Cardiac fibroblast (primary cell): ENCODE measurements at regions not wholly inside any gene's neighbourhood (a gene's known extent, or its start where the extent isn't known, plus 50 kb on each side); places are given as distances from the start of the nearest gene placed in this dataset.

Experiments
- DNase-seq, 2 donors: peaks; one replicate each; pipeline versions ENCODE4 v3.0.0 to v3.0.0-alpha.2; 2010; ENCODE audit warnings: low read depth in 2 of 2
- H3K4me3 ChIP-seq, 2 donors: replicated peaks in 1 of 2; 1 replicate in 1 of 2; 2 replicates in 1 of 2; pipeline ENCODE4 v1.5.1; 2011; ENCODE audit warnings: low read depth in 2 of 2, low read length in 2 of 2, mild to moderate bottlenecking in 2 of 2, moderate library complexity in 1 of 2
- TF ChIP-seq, protein P1 (sequence below): IDR thresholded peaks from one replicate; pipeline ENCODE4 v1.5.1; 2011; ENCODE audit warnings: low read depth, mild to moderate bottlenecking, low read length, inconsistent platforms

DNA sequence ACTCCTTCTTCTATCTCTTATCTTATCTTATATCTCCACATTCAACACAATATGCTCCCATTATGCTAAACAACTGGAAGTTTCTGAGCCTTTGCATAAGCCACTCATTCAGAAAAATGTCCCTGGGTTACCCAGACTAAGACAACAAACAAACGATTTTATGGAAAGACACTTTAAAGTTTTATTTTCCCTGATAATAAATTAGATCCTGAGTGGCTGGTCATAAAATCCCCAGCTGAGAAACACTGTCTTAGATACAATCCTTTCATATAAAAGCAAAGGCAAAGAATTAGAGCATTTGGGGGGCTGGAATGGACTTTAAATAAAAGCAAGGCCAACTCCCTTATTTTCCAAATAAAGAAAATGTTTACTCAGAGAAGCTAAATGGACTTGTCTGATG is 322.3 kb downstream of the GBE1 start:
- DNase-seq: no peak
- TF ChIP-seq, protein P1, sequence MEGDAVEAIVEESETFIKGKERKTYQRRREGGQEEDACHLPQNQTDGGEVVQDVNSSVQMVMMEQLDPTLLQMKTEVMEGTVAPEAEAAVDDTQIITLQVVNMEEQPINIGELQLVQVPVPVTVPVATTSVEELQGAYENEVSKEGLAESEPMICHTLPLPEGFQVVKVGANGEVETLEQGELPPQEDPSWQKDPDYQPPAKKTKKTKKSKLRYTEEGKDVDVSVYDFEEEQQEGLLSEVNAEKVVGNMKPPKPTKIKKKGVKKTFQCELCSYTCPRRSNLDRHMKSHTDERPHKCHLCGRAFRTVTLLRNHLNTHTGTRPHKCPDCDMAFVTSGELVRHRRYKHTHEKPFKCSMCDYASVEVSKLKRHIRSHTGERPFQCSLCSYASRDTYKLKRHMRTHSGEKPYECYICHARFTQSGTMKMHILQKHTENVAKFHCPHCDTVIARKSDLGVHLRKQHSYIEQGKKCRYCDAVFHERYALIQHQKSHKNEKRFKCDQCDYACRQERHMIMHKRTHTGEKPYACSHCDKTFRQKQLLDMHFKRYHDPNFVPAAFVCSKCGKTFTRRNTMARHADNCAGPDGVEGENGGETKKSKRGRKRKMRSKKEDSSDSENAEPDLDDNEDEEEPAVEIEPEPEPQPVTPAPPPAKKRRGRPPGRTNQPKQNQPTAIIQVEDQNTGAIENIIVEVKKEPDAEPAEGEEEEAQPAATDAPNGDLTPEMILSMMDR: no peak
- no peak overlapping the region for H3K4me3 ChIP-seq

DNA sequence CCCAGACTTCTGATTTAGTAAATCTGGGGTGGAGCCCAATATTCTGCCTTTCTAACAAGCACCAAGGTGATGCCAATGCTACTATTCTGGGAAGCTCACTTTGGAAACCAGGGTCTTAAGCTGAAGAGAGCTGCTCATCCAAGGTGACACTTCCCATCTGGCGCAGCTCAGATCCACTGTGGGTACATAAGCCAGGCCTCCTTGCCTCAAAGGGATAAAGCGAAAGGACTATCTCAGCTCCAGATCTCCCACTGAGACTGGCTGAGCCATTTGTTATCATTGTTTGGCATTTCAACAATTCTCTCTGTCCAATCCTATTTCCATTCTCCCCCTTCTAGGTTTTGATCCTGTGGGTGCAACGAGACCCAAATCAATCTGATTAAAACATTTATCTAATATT is 323.8 kb downstream of the GBE1 start:
- TF ChIP-seq, protein P1: no peak
- no peak overlapping the region for H3K4me3 ChIP-seq

DNA sequence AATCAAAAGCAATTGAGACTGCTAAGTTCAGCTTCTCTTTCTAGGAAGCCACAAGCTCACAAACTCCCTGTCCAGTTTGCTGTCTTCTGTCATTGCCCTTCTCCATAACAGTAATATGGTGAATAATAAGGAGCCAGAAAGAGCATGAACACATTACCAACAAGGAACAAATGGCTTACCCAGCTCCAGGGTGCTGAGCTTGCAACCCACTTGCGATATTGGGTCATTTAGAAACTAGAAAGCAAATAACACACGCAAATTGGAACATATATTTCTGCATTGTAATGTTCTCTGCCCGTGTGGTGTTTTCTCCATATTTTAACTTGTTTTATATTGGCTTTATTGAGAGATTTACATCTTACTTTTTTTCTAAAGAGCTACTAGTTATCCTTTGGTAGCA is 325.3 kb downstream of the GBE1 start:
- no peak for DNase-seq
- no peak overlapping the region for H3K4me3 ChIP-seq
- TF ChIP-seq, protein P1: no peak

More for the DNA sequence above, 323.8 kb downstream of the GBE1 start:
- DNase-seq: no peak

DNA sequence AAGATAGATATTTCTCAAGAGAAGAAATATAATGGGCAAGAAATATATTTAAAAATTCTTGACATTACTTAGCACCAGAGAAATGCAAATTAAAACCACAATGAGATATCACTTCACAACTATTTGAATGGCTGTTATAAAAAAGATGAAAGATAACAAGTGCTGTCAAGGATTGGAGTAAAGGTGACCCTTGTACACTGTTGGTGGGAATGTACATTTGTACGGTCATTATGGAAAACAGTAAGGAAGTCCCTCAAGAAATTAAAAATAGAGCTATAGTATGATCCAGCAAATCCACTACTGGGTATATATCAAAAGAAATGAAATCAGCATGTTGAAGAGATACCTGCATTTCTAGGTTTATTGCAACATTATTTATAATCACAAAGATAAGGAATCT is 326.4 kb downstream of the GBE1 start:
- no peak overlapping the region for H3K4me3 ChIP-seq
- DNase-seq: no peak
- TF ChIP-seq, protein P1: no peak

DNA sequence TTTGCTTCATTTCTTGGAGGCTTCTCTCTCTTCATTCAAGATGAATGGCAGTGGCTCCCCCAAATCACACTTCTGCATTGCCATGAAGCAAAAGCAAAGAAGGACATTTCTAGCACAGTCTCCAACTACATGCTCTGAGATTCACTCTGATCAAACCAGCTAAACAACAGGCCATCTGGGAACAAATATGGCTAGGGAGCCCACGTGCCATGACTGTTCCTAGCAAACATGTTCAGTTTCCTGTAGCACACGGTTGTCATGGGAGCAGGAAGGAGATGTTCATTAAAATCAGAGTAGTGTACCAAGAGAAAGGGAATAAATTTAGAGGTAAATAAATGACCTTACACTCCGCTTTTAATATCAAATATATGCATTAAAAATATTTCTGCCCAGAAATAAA is 327.3 kb downstream of the GBE1 start:
- H3K4me3 ChIP-seq: no peak overlapping the region
- TF ChIP-seq, protein P1: no peak
- no peak for DNase-seq

DNA sequence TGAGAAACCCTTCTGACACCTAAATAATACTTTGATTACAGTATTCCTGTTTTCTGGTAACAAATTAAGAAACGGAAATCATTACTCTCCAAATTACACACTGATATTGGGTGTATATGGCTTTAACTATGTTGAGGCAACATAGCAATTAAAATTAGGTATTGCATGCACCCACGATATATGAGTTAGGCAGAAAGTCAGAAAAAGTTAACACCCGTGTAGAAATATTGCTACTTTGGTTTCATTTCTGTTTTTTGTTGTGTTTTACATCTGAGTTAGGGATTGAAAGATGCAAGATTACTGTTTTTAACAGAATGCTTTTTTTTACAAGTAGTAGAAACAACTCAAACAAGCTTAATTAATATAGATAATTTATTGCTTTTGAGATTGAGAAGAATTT is 327.8 kb downstream of the GBE1 start:
- TF ChIP-seq, protein P1: no peak
- no peak for DNase-seq
- H3K4me3 ChIP-seq: no peak overlapping the region

DNA sequence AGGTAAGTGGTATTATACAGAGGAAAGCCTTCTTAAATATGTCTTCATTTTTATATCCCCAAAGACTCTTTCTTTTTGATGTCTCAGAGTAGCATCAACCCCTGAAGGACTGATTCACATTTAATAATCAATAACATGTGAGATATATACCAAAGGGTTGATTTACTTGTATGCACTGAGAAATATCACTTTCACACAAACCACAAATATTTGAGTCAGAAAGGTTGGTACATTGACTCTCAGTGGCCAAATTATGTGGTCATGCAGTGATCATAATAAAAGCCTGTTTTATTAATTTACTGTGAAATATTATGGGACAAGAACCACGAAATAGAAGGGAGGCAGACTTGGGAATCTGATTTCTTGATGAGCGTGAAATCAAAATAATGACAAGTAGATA is 329.0 kb downstream of the GBE1 start:
- no peak overlapping the region for H3K4me3 ChIP-seq
- no peak for DNase-seq
- TF ChIP-seq, protein P1: no peak
